ENCODE measurements at regions not wholly inside any gene's neighbourhood (a gene's known extent, or its start where the extent isn't known, plus 50 kb on each side); places are given as distances from the start of the nearest gene placed in this dataset.

DNA sequence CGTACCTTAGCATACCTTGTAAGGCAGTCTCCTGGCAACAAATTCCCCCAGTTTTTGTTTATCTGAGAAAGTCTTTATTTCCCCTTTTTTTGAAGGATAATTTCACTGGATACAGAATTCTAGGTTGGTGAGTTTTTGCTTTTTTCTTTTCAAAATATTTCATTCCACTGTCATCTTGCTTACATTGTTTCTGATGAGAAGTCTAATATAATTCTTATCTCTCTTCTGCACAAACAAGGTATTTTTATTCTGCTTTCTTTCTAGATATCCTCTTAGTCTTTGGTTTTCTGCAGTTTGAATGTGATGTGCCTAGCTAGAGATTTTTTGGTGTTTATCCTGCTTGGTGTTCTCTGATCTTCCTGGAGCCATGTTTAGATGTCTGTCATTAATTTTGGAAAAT is 57.7 kb upstream of the EZR start:
- no peak for TF ChIP-seq POLR2A (IDR thresholded peaks at IDR 0.05)
- TF ChIP-seq, protein P1, sequence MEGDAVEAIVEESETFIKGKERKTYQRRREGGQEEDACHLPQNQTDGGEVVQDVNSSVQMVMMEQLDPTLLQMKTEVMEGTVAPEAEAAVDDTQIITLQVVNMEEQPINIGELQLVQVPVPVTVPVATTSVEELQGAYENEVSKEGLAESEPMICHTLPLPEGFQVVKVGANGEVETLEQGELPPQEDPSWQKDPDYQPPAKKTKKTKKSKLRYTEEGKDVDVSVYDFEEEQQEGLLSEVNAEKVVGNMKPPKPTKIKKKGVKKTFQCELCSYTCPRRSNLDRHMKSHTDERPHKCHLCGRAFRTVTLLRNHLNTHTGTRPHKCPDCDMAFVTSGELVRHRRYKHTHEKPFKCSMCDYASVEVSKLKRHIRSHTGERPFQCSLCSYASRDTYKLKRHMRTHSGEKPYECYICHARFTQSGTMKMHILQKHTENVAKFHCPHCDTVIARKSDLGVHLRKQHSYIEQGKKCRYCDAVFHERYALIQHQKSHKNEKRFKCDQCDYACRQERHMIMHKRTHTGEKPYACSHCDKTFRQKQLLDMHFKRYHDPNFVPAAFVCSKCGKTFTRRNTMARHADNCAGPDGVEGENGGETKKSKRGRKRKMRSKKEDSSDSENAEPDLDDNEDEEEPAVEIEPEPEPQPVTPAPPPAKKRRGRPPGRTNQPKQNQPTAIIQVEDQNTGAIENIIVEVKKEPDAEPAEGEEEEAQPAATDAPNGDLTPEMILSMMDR (IDR thresholded peaks at IDR 0.05) = no peak
